ENCODE measurements at regions not wholly inside any gene's neighbourhood (a gene's known extent, or its start where the extent isn't known, plus 50 kb on each side); places are given as distances from the start of the nearest gene placed in this dataset.

DNA sequence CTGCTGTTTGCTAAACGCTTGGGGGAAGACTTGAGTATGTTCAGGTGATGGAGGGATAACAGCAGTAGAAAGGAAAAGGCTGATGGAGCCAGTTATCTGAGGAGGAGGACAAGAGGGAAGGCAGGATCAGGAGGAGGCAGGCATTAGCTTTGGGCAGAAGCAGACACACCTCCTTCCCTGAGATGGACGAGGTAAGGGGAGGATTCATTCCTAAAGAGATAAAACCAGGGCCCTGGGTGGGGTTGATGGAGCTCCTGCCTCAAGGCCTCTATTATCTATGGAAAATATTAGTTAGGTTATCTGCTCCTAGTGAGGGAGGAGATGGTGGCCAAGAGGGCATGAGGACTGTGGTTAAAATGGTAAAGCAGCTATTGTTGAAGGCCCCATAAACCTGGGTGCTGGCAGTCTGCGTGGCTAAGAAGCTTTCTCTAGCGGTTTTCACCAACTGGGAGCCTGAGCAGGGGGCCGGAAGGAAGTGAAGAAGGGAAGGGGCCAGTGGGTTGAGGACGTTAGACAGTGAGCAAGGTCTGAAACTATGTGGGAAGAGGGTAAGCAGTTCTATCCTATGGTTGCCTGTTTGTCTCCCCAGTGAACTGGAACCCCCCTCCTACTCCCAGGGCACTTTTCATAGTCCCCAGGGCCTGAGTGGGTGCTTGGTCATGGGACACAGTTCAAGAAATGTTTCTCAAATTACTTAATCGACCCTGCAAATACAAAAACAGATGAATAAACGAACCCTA is 56.6 kb upstream of the HK2 start:
- 62 to 80% methylated on average over 8 of the region's 8 CpGs for WGBS, 2 donors
- no peak overlapping the region for H3K4me3 ChIP-seq
- no peaks in the 10 kb centered on the region for H3K36me3 ChIP-seq (ENCODE audit: control insufficient read depth in 4 of 4, insufficient read depth in 4 of 4, low read length in 4 of 4)
- no peak overlapping the region for H3K9ac ChIP-seq (ENCODE audit: insufficient read depth in 1 of 2, low read length in 2 of 2)
- ATAC-seq (ENCODE audit: insufficient read depth, low FRiP score) (no peak), DNase-seq (no peak)
- no peaks in the 10 kb centered on the region for H3K27me3 ChIP-seq (ENCODE audit: control insufficient read depth in 3 of 3, insufficient read depth in 3 of 3, low read length in 2 of 3)
- no peak overlapping the region for H3K27ac ChIP-seq (ENCODE audit: low read depth in 1 of 2, low read length in 1 of 2)
- no peak for TF ChIP-seq CTCF (IDR thresholded peaks at IDR 0.05; ENCODE audit: control extremely low read depth, extremely low read depth)
- H3K4me1 ChIP-seq (ENCODE audit: control insufficient read depth in 5 of 5, insufficient read depth in 5 of 5, low read length in 5 of 5) = peaks cover 0 to 8% (median 0%) of the 10 kb centered on the region in 5 donors
- H3K9me3 ChIP-seq (ENCODE audit: control insufficient read depth in 4 of 4, insufficient read depth in 3 of 4, low read length in 3 of 4) = no peaks in the 10 kb centered on the region

DNA sequence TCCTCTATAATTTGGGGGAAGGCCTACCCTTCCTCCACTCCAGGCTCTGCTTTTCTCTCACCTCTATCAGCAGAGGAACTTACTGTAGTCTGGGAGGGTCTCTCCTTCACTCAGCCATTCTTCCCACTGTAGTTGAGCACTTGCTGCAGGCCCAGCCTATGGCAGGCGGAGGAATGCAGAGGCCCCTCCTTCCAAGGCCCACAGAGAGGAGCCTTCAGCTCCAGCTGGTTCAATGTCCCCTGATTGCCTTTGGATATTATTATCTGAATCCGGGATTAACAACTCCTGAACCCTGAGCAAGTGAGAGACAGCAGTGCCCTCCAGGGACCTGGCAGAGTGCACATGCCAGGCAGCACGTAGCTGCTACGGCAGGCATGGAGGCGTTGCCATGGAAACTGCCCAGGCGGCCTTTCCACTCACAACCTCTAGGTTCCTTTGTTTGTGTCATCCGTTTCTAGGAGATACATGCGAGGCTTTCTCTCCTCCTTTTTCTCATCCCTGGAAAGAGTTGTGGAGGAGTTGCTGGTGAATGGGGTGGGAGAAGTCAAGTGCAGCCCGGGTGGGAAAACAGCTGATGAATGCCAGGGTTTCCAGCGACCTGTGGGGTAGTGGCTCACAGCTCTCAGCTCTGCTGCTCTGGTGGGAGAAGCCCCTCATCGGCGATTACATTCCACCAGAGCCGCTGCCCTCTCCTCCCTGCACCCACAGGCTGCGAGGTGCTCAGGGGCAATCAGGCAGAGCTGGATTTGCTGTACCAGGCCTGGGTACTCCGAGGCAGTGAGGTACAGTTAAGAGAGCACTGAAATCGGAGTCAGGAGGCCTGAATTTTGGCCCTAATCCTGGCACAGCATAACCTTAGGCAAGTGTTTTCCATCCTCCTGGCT is 55.3 kb upstream of the HK2 start:
- no peak for TF ChIP-seq CTCF (IDR thresholded peaks at IDR 0.05; ENCODE audit: control extremely low read depth, extremely low read depth)
- ATAC-seq (ENCODE audit: insufficient read depth, low FRiP score) (peak; percentile 4), DNase-seq (peak; percentile 46 to 69 (median 51))
- peaks cover 0 to 6% (median 0%) of the 10 kb centered on the region in 5 donors for H3K4me1 ChIP-seq (ENCODE audit: control insufficient read depth in 5 of 5, insufficient read depth in 5 of 5, low read length in 5 of 5)
- H3K9ac ChIP-seq (ENCODE audit: insufficient read depth in 1 of 2, low read length in 2 of 2) = no peak overlapping the region
- 60 to 71% methylated on average over 16 of the region's 16 CpGs for WGBS, 2 donors
- no peak overlapping the region for H3K27ac ChIP-seq (ENCODE audit: low read depth in 1 of 2, low read length in 1 of 2)
- H3K27me3 ChIP-seq (ENCODE audit: control insufficient read depth in 3 of 3, insufficient read depth in 3 of 3, low read length in 2 of 3) = peaks cover 0 to 2% (median 0%) of the 10 kb centered on the region in 3 donors
- no peak overlapping the region for H3K4me3 ChIP-seq
- no peaks in the 10 kb centered on the region for H3K36me3 ChIP-seq (ENCODE audit: control insufficient read depth in 4 of 4, insufficient read depth in 4 of 4, low read length in 4 of 4)
- no peaks in the 10 kb centered on the region for H3K9me3 ChIP-seq (ENCODE audit: control insufficient read depth in 4 of 4, insufficient read depth in 3 of 4, low read length in 3 of 4)

GRCh38 chr2:74779265-74779558 is 54.7 kb upstream of the HK2 start:
- no peaks in the 10 kb centered on the region for H3K36me3 ChIP-seq (ENCODE audit: control insufficient read depth in 4 of 4, insufficient read depth in 4 of 4, low read length in 4 of 4)
- ATAC-seq (ENCODE audit: insufficient read depth, low FRiP score) = no peak

More at GRCh38 chr2:74779265-74779558, 54.7 kb upstream of the HK2 start:
- H3K4me1 ChIP-seq (ENCODE audit: control insufficient read depth in 5 of 5, insufficient read depth in 5 of 5, low read length in 5 of 5) = peaks cover 0 to 6% (median 0%) of the 10 kb centered on the region in 5 donors
- H3K27ac ChIP-seq (ENCODE audit: low read depth in 1 of 2, low read length in 1 of 2) = no peak overlapping the region
- no peak overlapping the region for H3K4me3 ChIP-seq
- no peaks in the 10 kb centered on the region for H3K9me3 ChIP-seq (ENCODE audit: control insufficient read depth in 4 of 4, insufficient read depth in 3 of 4, low read length in 3 of 4)
- 75 to 93% methylated on average over 3 of the region's 3 CpGs for WGBS, 2 donors
- peaks cover 0 to 3% (median 0%) of the 10 kb centered on the region in 3 donors for H3K27me3 ChIP-seq (ENCODE audit: control insufficient read depth in 3 of 3, insufficient read depth in 3 of 3, low read length in 2 of 3)
- TF ChIP-seq CTCF (IDR thresholded peaks at IDR 0.05; ENCODE audit: control extremely low read depth, extremely low read depth) = no peak
- H3K9ac ChIP-seq (ENCODE audit: insufficient read depth in 1 of 2, low read length in 2 of 2) = no peak overlapping the region
- DNase-seq = no peak

All from lung (tissue), 11 donors.